IPS DF 19.7 (cell line): ENCODE measurements at regions not wholly inside any gene's neighbourhood (a gene's known extent, or its start where the extent isn't known, plus 50 kb on each side); places are given as distances from the start of the nearest gene placed in this dataset.
"Not testable (repeated sequence)": the region's sequence is repeated elsewhere in the genome, so short reads cannot be mapped to it uniquely, and the experiment has no call there.

ENCODE experiments used
- DNase-seq: peaks from one replicate; pipeline ENCODE4 v3.0.0-alpha.2; 2013; ENCODE audit warnings: low read depth, low spot score

DNA sequence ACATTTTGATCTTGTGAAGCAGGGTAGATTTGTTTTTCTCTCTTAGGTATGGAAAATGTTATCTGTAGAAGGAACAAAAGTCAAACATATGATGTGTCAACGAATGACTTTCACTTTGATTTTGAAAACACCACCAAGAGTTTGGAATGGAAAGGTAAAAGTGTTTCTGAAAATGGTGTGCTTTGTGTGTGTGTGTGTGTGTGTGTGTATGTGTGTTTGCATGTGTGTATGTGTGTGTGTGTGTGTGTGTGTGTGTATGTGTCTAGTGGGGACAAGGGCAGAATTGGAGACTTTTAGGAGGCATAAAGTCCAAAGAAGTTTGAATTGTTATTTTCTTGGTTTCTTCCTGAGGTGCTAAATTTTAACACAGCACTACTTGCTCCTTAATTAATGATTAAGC is 115.4 kb upstream of the PRKCQ start:
- DNase-seq: no peak

DNA sequence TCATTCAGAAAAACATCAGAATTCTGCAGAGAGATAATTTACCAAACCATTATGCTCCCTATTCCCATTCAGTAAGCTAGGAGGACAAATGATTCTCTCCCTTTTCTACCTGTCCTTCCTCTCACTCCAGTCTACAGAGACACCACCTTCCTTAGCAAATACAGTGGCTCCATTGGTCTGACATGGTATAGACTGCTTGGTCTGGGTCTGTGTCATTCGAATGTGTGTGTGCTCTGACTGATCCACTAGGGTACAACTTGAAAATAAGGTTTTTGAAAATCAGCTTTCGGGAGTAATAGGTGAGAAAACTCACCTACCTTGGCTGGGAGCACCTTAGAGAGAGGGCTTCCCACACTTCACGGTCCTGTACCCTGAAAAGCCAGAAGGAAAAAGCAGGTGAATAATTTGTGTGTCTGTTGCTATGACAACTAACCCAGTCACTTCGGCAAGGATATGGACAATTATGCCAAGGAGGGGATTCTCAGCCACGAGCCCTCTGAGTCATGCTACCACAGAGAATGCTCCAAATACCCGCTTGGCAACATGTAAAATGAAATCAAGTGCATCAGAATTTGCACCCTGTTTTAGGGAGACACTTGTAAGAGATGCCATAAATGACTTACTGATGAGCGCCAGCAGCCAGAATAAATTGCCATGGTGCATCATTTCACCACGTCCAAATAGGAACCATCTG is 114.5 kb upstream of the PRKCQ start:
- DNase-seq: no peak

- DNase-seq: no peak
Measured at GRCh38 chr10:6692856-6693255, 112.8 kb upstream of the PRKCQ start.

- DNase-seq: no peak
Measured at GRCh38 chr10:6692103-6692502, 112.0 kb upstream of the PRKCQ start.

DNA sequence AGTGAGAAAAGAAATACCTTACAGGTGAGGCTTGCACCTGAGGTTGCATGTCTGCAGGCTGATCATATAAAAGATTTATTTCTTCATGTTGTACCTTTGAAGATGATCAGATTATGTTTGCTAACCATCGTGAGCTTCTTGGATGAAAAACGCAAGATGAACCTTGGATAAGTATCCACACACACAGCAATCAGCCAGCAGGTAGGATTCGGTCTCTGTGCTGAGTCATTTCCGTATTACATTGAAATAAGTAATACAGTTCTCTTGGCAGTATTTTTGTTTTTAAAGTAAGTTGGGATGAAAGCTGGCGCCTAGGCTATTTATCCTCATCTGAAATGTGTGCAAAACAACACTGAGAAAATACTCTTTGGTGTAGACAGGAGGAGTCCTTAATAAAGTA is 109.0 kb upstream of the PRKCQ start:
- DNase-seq: no peak

- no peak for DNase-seq
Measured at GRCh38 chr10:6680735-6681134, 100.7 kb upstream of the PRKCQ start.

DNA sequence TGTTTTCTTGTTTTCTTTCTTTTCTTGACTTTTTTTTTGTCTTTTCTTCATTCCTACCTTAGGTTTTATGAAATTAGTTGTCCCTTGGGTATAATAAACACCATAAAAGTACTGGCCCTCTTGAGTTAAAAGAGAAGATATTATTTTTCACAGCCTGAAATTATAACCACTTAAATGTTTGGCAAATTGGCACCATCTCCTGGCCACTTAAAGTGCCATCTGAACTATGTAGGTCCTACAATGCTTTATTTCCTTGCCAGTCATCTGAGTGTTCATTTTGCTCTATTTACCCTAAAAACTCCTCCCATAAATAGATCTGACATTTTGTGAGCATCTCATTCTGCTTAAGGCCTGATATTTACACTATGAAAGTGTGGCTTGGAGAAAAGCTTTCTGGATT is 98.9 kb upstream of the PRKCQ start:
- no peak for DNase-seq

DNA sequence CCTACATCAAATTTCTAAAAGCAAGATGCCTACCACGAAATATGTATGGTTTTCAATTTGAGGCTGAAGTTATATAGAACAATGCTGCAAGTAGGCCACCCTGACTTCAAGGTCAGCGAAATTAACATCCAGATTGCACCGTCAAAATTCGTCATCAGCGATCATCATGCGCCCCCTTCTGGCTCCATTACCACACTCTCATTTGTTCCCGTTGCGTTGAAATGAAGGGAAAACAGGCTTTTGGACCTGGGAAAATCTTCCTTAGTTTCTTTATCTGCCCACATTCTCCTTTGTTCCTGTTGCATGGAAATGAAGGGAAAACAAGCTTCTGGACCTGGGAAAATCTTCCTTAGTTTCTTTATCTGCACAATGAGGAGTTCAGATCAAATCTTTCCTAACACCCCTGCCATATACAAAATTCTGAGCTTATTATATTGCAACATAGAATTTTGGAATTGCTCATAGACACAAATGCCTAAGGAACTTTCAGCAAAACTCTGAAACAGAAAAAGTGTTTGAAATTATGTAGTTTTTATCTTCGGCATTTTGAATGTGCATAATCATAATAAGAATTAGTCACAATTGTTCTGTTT is 98.2 kb upstream of the PRKCQ start:
- DNase-seq: peak; percentile 52

DNA sequence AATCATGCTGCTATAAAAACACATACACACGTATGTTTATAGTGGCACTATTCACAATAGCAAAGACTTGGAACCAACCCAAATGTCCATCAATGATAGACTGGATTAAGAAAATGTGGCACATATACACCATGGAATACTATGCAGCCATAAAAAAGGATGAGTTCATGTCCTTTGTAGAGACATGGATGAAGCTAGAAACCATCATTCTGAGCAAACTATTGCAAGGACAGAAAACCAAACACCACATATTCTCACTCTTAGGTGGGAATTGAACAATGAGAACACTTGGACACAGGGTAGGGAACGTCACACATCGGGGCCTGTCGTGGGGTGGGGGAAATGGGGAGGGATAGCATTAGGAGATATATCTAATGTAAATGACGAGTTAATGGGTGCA is 97.1 kb upstream of the PRKCQ start:
- not testable (repeated sequence) for DNase-seq

GRCh38 chr10:6674291-6674690 is 94.2 kb upstream of the PRKCQ start:
- no peak for DNase-seq

DNA sequence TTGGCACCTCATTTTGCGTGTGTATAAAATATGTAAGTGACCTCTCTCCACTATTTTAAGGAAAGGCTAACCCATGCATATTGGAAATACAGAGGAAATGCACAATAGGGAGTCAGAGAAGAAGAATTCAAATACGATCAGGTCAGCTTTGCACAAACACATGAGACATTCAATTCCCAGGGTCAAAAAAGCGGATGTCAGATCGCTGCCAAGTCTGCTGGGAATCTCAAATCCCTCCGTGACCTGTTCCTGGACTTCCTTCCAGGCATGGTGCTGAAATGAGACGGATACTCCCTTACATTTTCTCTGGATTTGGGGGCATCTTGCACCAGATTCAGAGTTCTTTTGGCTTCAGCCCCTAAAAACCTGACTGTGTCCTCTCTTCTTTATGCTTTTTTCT is 91.9 kb upstream of the PRKCQ start:
- DNase-seq: no peak

GRCh38 chr10:6669269-6669859 is 89.3 kb upstream of the PRKCQ start:
- no peak for DNase-seq

- DNase-seq: no peak
Measured at GRCh38 chr10:6667679-6668270, 87.7 kb upstream of the PRKCQ start.

DNA sequence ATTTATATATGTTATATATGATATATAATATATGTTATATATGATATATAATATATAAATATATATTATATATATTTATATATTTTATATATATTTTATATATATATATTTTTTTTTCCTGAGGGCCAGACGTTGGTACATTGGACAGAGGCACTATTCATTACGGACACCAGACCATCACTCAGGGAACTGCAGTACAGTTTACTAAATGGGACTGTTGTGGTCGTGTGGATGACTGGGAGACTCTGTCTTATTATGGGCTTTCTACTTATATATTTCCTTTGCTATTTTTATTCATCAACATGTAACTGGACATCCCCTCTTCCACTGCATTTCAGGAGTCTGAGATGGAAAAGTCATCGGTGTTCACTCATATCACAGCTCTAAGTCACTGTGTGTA is 87.1 kb upstream of the PRKCQ start:
- DNase-seq: no peak

DNA sequence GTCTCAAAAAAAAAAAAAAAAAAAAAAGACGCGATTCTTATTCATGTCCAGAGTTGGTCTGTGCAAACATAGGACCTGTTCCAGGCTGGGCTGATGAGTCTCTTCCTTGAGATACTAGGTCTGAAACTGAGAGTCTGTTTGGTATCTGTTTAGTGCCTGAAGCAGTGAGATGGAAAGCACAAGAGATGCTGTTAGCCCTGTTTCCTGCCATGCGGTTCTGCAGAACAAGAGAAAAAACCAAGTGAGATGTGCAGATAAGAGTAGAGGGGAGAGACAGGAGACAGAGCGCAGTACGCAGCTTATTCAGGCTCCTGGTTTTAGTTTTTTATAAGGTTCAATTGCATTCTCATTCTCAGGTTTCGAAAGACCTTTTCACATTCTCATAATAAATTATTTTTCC is 85.8 kb upstream of the PRKCQ start:
- no peak for DNase-seq

DNA sequence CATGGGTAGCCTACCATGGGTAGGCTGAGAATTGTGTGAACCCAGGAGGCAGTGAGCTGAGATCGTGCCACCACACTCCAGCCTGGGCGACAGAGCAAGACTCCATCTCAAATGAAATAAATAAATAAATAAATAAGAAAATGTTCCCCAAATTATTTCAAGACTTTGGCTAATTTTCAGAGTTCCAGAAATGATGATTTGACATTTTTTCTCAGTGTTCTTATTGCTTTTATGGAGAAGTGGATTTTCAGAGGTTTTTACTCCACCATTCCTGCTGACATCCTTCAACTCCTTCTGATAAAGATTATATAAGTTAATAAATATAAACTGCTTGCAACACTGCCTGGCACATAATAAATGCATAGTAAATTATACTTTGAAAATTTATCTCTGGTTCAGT is 80.4 kb upstream of the PRKCQ start:
- DNase-seq: no peak

DNA sequence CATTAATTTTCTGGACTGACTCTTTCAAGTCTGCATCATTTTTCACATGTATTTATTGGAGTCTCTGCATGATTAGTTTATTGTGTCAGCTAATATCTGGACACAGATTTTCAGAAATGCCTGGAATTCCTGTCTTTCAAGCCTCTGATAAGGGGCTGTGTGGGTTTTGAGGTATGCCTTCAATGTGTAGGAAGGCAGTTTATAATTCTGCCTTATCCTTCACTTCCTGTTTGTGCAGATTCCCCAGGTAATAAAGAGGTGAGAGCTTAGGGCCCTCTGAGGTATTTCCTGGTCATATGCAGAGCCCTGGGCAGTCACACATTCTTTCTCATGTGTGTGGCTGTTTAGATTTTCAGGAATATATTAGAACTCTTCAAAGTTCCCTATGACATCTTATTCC is 79.4 kb upstream of the PRKCQ start:
- DNase-seq: no peak

DNA sequence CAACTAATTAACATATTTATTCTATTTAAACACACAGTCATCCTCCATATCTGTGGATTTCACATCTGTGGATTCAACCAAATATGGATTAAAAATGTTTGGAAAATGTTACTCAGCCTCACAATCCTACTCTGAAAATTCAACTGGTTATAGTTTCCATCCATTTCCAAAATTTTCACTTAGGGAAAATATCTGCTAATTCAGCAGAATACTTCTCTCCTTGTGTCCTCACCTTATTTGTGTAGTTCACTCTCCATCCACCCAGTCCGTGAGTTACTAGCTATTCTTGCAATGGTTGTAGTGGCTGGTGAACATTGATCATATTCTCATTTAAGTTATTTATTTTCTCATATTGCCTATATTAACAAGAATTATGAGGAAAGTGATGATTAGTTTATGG is 77.6 kb upstream of the PRKCQ start:
- no peak for DNase-seq

DNA sequence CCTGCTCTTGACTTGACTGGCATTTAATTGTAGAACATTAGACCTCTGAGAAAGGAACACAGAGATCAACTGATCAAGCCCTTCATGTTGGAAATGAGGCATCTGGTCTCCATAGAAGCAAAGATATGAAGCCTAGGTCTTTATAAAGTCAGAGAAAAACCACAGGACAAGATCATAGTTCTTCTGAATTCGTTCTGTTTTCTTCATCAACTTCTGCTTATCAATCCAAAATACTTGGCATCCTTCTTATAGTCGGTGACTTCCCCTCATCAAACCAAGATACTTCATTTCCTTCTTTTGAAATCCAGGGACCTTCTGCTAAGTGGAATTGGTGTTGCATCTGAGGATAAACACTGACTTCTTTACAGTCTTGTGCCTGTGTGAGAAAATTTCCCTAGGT is 77.1 kb upstream of the PRKCQ start:
- no peak for DNase-seq

DNA sequence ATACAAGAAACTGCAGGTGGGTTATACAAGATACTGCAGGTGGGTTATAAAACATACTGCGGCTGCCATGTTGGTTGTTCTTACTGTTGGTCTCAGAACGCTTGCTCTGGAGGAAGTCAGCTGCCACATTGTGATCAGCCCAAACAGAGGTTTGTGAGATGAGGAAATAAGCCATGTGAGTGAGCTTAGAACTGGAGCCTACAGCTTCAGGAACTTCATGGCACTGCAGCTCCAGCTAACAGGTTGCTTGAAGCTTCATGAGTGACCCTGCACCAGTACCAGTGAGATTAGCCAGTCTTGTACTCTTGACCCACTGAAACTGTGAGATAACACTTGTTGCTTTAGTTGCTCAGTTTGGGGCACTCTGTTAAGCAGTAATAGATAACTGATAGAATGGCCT is 74.5 kb upstream of the PRKCQ start:
- DNase-seq: no peak

DNA sequence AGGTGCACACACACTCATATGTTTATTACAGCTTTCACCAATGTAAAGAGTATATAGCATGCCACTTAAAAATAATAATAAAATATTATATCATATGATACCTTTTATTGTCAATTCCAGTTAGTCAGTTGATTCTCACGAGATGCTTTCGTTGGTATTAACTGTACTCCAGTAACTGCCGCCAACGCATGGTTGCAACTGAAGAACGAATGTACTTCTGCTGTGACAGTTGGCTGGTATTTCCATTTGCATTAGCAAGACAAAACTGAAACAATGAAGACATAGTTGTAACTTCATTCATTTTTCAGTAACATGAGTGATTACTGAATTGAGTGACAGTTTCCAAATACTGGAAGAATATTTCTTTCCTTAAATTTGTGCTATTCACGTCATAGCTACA is 70.5 kb upstream of the PRKCQ start:
- no peak for DNase-seq

DNA sequence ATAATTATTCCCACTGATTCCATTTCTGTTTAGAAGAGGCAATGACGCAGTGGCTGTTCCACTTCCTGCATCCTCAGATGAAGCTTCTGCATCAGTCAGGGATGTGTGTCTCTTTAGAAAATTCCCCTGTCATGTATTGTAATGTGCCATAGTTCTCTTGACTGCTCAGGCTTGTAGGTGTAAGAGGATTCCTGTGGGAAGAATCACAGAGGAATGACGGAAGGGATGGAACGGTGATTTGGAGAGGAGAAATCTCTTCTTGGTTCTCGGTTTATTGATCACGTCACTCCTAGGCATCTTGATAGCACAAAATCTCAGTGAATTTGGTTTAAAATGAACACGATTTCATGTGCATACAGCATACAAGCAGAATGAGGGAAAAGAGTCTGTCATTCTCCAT is 69.8 kb upstream of the PRKCQ start:
- no peak for DNase-seq
